SU-DHL-6 (cell line): ENCODE measurements at regions not wholly inside any gene's neighbourhood (a gene's known extent, or its start where the extent isn't known, plus 50 kb on each side); places are given as distances from the start of the nearest gene placed in this dataset.

ENCODE experiments used
- CTCF ChIP-seq: fragments of 200-600 bp; sonication (generic); IDR thresholded peaks from one replicate; pipeline ENCODE4 v1.5.1; 2017; ENCODE audit warnings: antibody characterized with exemption, mild to moderate bottlenecking, low read length, moderate library complexity; ENCODE audit not compliant: insufficient read depth, poor library complexity, severe bottlenecking
- EZH2phosphoT487 ChIP-seq: fragments of 200-600 bp; sonication (generic), shearing (Covaris generic); conservative IDR thresholded peaks from 2 replicates; pipeline ENCODE4 v1.6.1; 2018; ENCODE audit warnings: mild to moderate bottlenecking, antibody characterized with exemption, low read length, moderate library complexity, mixed read lengths

GRCh38 chr7:67675971-67676370 lies 679.3 kb downstream of the TYW1 start:
- TF ChIP-seq EZH2phosphoT487 (no peak), CTCF (no peak)
